Gastrocnemius medialis (tissue), 4 donors: ENCODE measurements at regions not wholly inside any gene's neighbourhood (a gene's known extent, or its start where the extent isn't known, plus 50 kb on each side); places are given as distances from the start of the nearest gene placed in this dataset.
"Not testable (repeated sequence)": the region's sequence is repeated elsewhere in the genome, so short reads cannot be mapped to it uniquely, and the experiment has no call there.

Source experiments
- ATAC-seq, 2 donors: fragments of 150-250 bp; one replicate each; pipeline ENCODE4 v1.9.1; 2016
- DNase-seq, 2 donors: peaks; one replicate each; pipeline ENCODE4 v3.0.0-alpha.2; 2019
- H3K27ac ChIP-seq, 4 donors: fragments of 200-600 bp; sonication (generic); 1 replicate in 1 of 4; 2 replicates in 3 of 4; pipeline ENCODE4 v1.5.1; 2016 to 2018; ENCODE audit warnings: mild to moderate bottlenecking in 2 of 4, moderate library complexity in 1 of 4
- H3K27me3 ChIP-seq, 3 donors: fragments of 200-600 bp; sonication (generic) in 2 of 3; 1 replicate in 1 of 3; 2 replicates in 2 of 3; pipeline versions ENCODE4 v1.5.1 to v1.6.0; 2016 to 2019; ENCODE audit warnings: mild to moderate bottlenecking in 1 of 3, moderate library complexity in 1 of 3
- H3K36me3 ChIP-seq, 2 donors: fragments of 200-600 bp; sonication (generic) in 1 of 2; one replicate each; pipeline ENCODE4 v1.5.1; 2017 to 2018
- H3K4me1 ChIP-seq, 2 donors: fragments of 200-600 bp; sonication (generic) in 1 of 2; one replicate each; pipeline ENCODE4 v1.5.1; 2016 to 2017; ENCODE audit warnings: mild to moderate bottlenecking in 2 of 2
- H3K4me3 ChIP-seq, 4 donors: fragments of 200-600 bp; sonication (generic) in 3 of 4; 1 replicate in 1 of 4; 2 replicates in 3 of 4; pipeline ENCODE4 v1.5.1; 2016 to 2019; ENCODE audit warnings: mild to moderate bottlenecking in 2 of 4
- H3K9me3 ChIP-seq, 3 donors: fragments of 200-600 bp; sonication (generic) in 2 of 3; 1 replicate in 1 of 3; 2 replicates in 2 of 3; pipeline ENCODE4 v1.5.1; 2016 to 2019
- POLR2A ChIP-seq, 2 donors: fragments of 450-650 bp; IDR thresholded peaks; one replicate each; pipeline ENCODE4 v1.6.1; 2017; ENCODE audit warnings: antibody characterized with exemption in 2 of 2, mild to moderate bottlenecking in 2 of 2, moderate library complexity in 2 of 2
- in situ Hi-C, 4 donors: fragments of 200-750 bp; cut with MboI; loops; one replicate each; pipeline versions ENCODE4 v1.15.0 to v1.8.0; 2017; ENCODE audit warnings: low sequenced_read_pairs in 4 of 4
- intact Hi-C: fragments of 100-400 bp; cut with DNase I; formaldehyde crosslinking; loops from one replicate; pipeline ENCODE4 v1.15.1; 2023; ENCODE audit warnings: low total_unique reads
- TF ChIP-seq, protein P1 (sequence below), 5 experiments: fragments of 450-650 bp in 3 of 5; fragments of 200-600 bp in 2 of 5; sonication (generic) in 2 of 5; IDR thresholded peaks in 4 of 5; conservative IDR thresholded peaks in 1 of 5; 1 replicate in 4 of 5; 2 replicates in 1 of 5; pipeline ENCODE4 v1.5.1; 2016 to 2019; ENCODE audit warnings: antibody characterized with exemption in 5 of 5, mild to moderate bottlenecking in 3 of 5, moderate library complexity in 3 of 5

DNA sequence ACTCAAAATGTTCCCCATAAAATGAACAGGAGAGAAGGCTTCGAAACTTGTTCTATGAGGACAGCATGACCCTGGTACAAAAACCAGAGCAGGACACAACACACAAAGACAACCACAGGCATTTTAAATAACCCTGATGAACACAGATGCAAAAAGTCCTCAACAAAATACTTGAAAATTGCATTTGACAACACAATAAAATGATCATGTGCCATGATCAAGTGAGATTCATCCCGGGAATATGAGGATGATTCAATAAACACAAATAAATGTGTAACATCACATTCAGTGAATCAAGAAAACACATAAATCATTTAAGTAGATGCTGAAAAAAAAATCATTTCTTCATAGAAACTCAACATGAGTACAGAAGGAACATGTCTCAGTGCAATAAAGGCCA lies 208.4 kb upstream of the WSB1 start:
- no peak for ATAC-seq
- H3K4me1 ChIP-seq = no peaks in the 10 kb centered on the region
- no peak for TF ChIP-seq POLR2A (IDR thresholded peaks at IDR 0.05)
- TF ChIP-seq, protein P1, sequence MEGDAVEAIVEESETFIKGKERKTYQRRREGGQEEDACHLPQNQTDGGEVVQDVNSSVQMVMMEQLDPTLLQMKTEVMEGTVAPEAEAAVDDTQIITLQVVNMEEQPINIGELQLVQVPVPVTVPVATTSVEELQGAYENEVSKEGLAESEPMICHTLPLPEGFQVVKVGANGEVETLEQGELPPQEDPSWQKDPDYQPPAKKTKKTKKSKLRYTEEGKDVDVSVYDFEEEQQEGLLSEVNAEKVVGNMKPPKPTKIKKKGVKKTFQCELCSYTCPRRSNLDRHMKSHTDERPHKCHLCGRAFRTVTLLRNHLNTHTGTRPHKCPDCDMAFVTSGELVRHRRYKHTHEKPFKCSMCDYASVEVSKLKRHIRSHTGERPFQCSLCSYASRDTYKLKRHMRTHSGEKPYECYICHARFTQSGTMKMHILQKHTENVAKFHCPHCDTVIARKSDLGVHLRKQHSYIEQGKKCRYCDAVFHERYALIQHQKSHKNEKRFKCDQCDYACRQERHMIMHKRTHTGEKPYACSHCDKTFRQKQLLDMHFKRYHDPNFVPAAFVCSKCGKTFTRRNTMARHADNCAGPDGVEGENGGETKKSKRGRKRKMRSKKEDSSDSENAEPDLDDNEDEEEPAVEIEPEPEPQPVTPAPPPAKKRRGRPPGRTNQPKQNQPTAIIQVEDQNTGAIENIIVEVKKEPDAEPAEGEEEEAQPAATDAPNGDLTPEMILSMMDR (IDR thresholded peaks at IDR 0.05 in 4 of 5, conservative IDR thresholded peaks at IDR 0.05 in 1 of 5) = no peak
- no peak overlapping the region for H3K27ac ChIP-seq
- no peaks in the 10 kb centered on the region for H3K9me3 ChIP-seq
- no peaks in the 10 kb centered on the region for H3K36me3 ChIP-seq
- H3K4me3 ChIP-seq = no peak overlapping the region
- no peaks in the 10 kb centered on the region for H3K27me3 ChIP-seq
- DNase-seq = no peak
- intact Hi-C loops (no loop called here), in situ Hi-C loops (no loop called here)

DNA sequence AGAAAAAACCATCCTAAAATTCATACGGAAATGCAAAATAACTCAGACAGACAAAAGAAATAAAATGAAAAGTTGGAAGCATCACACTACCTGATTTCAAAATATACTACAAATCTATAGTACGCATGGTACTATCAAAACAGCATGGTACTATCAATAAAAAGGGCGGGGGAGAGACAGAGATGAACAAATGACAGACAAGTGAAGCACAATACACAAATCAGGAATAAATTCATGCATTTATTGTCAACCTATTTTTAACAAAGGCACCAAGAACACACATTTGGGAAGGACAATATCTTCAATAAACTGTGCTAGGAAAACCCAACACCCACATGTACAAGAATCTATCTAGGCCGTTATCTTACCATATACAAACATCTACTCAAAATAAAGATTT lies 207.4 kb upstream of the WSB1 start:
- intact Hi-C loops (no loop called here), in situ Hi-C loops (no loop called here)
- DNase-seq (no peak), ATAC-seq (no peak)
- no peaks in the 10 kb centered on the region for H3K4me1 ChIP-seq
- H3K9me3 ChIP-seq = no peaks in the 10 kb centered on the region
- no peaks in the 10 kb centered on the region for H3K36me3 ChIP-seq
- no peaks in the 10 kb centered on the region for H3K27me3 ChIP-seq
- H3K4me3 ChIP-seq = no peak overlapping the region
- TF ChIP-seq, protein P1 (IDR thresholded peaks at IDR 0.05 in 4 of 5, conservative IDR thresholded peaks at IDR 0.05 in 1 of 5) = no peak
- no peak for TF ChIP-seq POLR2A (IDR thresholded peaks at IDR 0.05)
- no peak overlapping the region for H3K27ac ChIP-seq

DNA sequence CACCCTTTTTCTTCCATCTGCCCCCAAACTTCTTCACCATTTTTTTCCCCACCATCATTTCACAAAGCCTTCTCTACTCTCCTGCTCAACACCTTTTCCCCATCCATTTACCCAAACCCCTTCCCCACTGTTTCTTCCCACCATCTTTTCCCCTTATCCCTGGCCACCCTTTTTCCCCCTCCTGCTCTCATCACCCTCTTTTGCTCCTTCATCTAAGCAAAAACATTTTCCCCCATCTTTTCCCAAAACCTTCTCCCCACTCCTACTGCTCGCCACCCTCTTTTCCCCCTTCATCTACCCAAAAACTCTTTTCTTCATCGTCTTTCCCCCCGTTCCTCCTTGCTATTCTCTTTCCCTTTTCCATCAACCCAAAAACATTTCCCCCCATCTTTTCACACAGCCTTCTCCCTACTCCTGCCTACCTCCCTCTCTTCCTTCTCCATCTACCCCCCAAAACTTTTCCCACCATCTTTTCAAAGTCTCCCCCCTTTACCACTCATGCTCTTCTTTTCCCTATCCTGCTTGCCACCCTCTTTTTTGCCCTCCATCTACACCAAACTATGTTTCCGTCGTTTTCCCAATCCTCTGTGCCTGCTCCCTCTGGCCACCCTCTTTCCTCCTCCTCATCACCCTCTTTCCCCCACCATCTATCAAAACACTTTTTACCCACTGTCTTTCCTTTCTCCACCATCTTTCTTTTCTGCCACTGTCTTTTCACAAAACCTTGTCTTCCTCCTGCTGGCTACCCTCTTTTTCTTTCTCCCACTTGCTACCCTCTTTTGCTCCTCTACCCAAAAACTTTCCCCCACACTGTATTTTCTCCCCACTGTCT lies 205.8 kb upstream of the WSB1 start:
- Histone ChIP-seq H3K27me3 (no peaks in the 10 kb centered on the region), H3K27ac (no peak overlapping the region), H3K9me3 (no peaks in the 10 kb centered on the region), H3K4me3 (no peak overlapping the region), H3K36me3 (no peaks in the 10 kb centered on the region), H3K4me1 (no peaks in the 10 kb centered on the region)
- no peak for TF ChIP-seq POLR2A (IDR thresholded peaks at IDR 0.05)
- TF ChIP-seq, protein P1 (IDR thresholded peaks at IDR 0.05 in 4 of 5, conservative IDR thresholded peaks at IDR 0.05 in 1 of 5) = no peak
- intact Hi-C loops (no loop called here), in situ Hi-C loops (no loop called here)
- DNase-seq (no peak), ATAC-seq (no peak)

DNA sequence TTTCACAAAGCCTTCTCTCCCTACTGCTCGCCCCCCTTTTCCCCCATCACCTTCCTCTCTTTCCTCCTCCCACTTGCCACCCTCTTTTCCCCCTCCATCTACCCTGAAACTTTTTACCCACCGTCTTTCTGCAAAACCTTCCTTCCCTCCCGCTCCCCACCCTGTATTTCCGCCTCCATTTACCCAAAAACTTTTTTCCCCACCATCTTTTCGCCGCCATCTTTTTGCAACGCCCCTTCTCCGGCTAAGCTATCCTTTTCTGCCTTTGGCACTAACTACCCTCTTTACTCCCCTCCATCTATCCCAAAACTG lies 205.2 kb upstream of the WSB1 start:
- TF ChIP-seq POLR2A (IDR thresholded peaks at IDR 0.05) = no peak
- TF ChIP-seq, protein P1 (IDR thresholded peaks at IDR 0.05 in 4 of 5, conservative IDR thresholded peaks at IDR 0.05 in 1 of 5) = no peak
- Histone ChIP-seq H3K4me1 (no peaks in the 10 kb centered on the region), H3K27me3 (no peaks in the 10 kb centered on the region), H3K27ac (no peak overlapping the region), H3K4me3 (no peak overlapping the region), H3K36me3 (no peaks in the 10 kb centered on the region), H3K9me3 (no peaks in the 10 kb centered on the region)
- intact Hi-C loops (no loop called here), in situ Hi-C loops (no loop called here)
- no peak for DNase-seq
- ATAC-seq = no peak

DNA sequence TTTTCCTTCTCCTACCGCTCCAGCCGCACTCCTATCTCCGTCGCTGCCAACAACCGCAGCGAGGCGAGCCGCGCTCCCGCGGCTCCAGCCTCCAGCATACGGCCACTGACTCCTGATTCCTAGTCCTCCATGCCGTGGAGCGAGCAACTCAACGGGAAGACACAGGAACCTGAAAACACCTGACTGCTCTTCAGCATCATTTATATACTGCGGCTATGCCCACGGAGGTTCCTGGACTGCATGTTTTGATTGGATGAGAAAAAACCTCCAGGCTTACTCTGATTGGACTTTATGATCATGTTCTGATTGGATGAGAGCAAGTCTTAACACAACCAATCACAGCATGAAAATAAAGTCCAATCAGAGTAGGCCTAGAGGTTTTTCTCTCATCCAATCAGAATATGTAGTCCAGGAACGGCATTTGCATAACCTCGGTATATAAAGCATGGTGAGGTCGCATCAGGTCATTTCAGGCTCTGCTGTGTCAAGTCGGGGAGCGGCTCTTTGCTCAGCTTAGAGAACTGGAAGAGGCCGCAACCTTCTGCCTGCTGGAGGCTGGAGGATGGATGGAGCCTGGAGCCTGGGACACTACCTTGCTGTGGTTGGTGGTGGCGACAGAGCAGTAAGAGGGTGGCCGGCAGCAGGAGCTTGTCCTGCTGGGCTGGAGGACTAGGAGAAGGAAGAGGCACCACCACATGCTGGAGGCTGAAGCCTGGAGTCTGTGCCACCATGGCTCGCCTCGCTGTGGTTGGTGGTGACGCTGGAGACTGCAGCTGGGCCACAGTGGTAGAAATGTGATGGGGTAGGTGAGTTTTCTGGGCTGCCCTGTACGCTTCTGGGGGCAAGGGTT lies 204.6 kb upstream of the WSB1 start:
- H3K4me1 ChIP-seq, DNase-seq, intact Hi-C loops, in situ Hi-C loops, H3K27me3 ChIP-seq, H3K36me3 ChIP-seq, H3K27ac ChIP-seq, H3K4me3 ChIP-seq, H3K9me3 ChIP-seq, ATAC-seq: not testable (repeated sequence)
